A549 (cell line): ENCODE measurements at regions not wholly inside any gene's neighbourhood (a gene's known extent, or its start where the extent isn't known, plus 50 kb on each side); places are given as distances from the start of the nearest gene placed in this dataset.

ENCODE experiments used
- ATAC-seq, 2 experiments: fragments of 200-7000 bp in 1 of 2; fragments of >200 bp in 1 of 2; cut with Nextera tagmentation in 1 of 2; cut with Tn5 transposase in 1 of 2; 3 replicates each; pipeline versions ENCODE4 v1.8.0 to v1.9.1; 2018 to 2020; ENCODE audit warnings: mild to moderate bottlenecking in 1 of 2, moderate library complexity in 1 of 2
- CTCF ChIA-PET: fragments of 300-600 bp; sonication (Branson Sonifier 250); formaldehyde crosslinking; extraction: SDS; loops from one replicate; lab custom pipeline; 2021; ENCODE audit warnings: antibody characterized with exemption, inconsistent platforms; lab: Yijun Ruan, JAX
- POLR2A ChIA-PET: fragments of 350-600 bp; formaldehyde crosslinking; extraction: SDS; loops from one replicate; lab custom pipeline; 2021; ENCODE audit warnings: antibody characterized with exemption, inconsistent platforms; lab: Yijun Ruan, JAX
- DNase-seq, 2 experiments: peaks; one replicate each; pipeline versions ENCODE4 v3.0.0 to v3.0.0-alpha.2; 2011 to 2016; ENCODE audit warnings: low read depth in 1 of 2, low spot score in 1 of 2
- FAIRE-seq: peaks from 2 replicates; lab custom pipeline; 2011; peaks lifted over from hg19 to GRCh38; lab: Jason Lieb, UNC
- H3K27ac ChIP-seq, 2 experiments: fragments of >200 bp; sonication (Bioruptor Twin); formaldehyde crosslinking; 3 replicates each; pipeline ENCODE4 v1.5.1; 2016 to 2017
- H3K4me1 ChIP-seq: fragments of >200 bp; sonication (Bioruptor Twin); formaldehyde crosslinking; 3 replicates; pipeline ENCODE4 v1.6.1; 2016
- H3K4me2 ChIP-seq: fragments of >200 bp; sonication (Bioruptor Twin); formaldehyde crosslinking; 3 replicates; pipeline ENCODE4 v1.6.1; 2016
- H3K4me3 ChIP-seq: fragments of >200 bp; sonication (Bioruptor Twin); formaldehyde crosslinking; 3 replicates; pipeline ENCODE4 v1.5.1; 2016
- H3K9me3 ChIP-seq: fragments of >200 bp; sonication (Bioruptor Twin); formaldehyde crosslinking; 3 replicates; pipeline ENCODE4 v1.6.1; 2016
- BHLHE40 ChIP-seq: IDR thresholded peaks from 2 replicates; pipeline ENCODE4 v1.6.1; 2012; ENCODE audit warnings: low read depth, low read length, inconsistent platforms
- CBX8 ChIP-seq: fragments of 200-600 bp; sonication (generic); IDR thresholded peaks from 2 replicates; pipeline ENCODE4 v1.6.1; 2016
- CEBPB ChIP-seq, 2 experiments: fragments of >200 bp in 1 of 2; sonication (Bioruptor Twin) in 1 of 2; formaldehyde crosslinking in 1 of 2; IDR thresholded peaks; 2 replicates each; pipeline ENCODE4 v1.6.1; 2012 to 2016
- CHD4 ChIP-seq: fragments of 200-600 bp; sonication (generic); IDR thresholded peaks from 2 replicates; pipeline ENCODE4 v1.6.1; 2016; ENCODE audit warnings: antibody characterized with exemption, mild to moderate bottlenecking, borderline replicate concordance
- EHF ChIP-seq: fragments of 250-450 bp; sonication (Bioruptor Pico); IDR thresholded peaks from 2 replicates; pipeline ENCODE4 v1.5.0; 2020; ENCODE audit warnings: mild to moderate bottlenecking
- FOXS1 ChIP-seq: fragments of 250-450 bp; sonication (Bioruptor Pico); IDR thresholded peaks from 2 replicates; pipeline ENCODE4 v1.5.0; 2020; ENCODE audit warnings: mild to moderate bottlenecking, moderate library complexity
- GATA3 ChIP-seq: IDR thresholded peaks from 2 replicates; pipeline ENCODE4 v1.6.1; 2012; ENCODE audit warnings: borderline replicate concordance
- HDAC2 ChIP-seq: fragments of 200-600 bp; sonication (generic); IDR thresholded peaks from 2 replicates; pipeline ENCODE4 v1.6.1; 2016
- HEYL ChIP-seq: fragments of 250-450 bp; sonication (Bioruptor Pico); IDR thresholded peaks from 2 replicates; pipeline ENCODE4 v1.8.0; 2021; ENCODE audit warnings: mild to moderate bottlenecking, moderate library complexity
- HOXA7 ChIP-seq: fragments of 250-450 bp; sonication (Bioruptor Pico); IDR thresholded peaks from 2 replicates; pipeline ENCODE4 v1.5.0; 2020; ENCODE audit warnings: mild to moderate bottlenecking, moderate library complexity
- HOXB13 ChIP-seq: fragments of 250-450 bp; sonication (Bioruptor Pico); IDR thresholded peaks from 2 replicates; pipeline ENCODE4 v1.5.0; 2020; ENCODE audit warnings: low read depth, mild to moderate bottlenecking, moderate library complexity
- HOXB5 ChIP-seq: fragments of 250-450 bp; sonication (Bioruptor Pico); IDR thresholded peaks from 2 replicates; pipeline ENCODE4 v1.5.0; 2020; ENCODE audit warnings: mild to moderate bottlenecking, moderate library complexity
- KDM5A ChIP-seq: fragments of 200-600 bp; sonication (generic); IDR thresholded peaks from 2 replicates; pipeline ENCODE4 v1.6.1; 2016; ENCODE audit warnings: antibody characterized with exemption, mild to moderate bottlenecking
- MAFK ChIP-seq: fragments of 450-650 bp; IDR thresholded peaks from 2 replicates; pipeline ENCODE4 v1.6.1; 2014; ENCODE audit not compliant: partially characterized antibody
- NFE2L2 ChIP-seq: fragments of 150-350 bp; conservative IDR thresholded peaks from 2 replicates; pipeline ENCODE4 v1.6.1; 2014; ENCODE audit warnings: low read length
- NR3C1 ChIP-seq: fragments of >200 bp; sonication (Bioruptor Twin); formaldehyde crosslinking; IDR thresholded peaks from 3 replicates; pipeline ENCODE4 v1.6.1; 2017
- PHF8 ChIP-seq: fragments of 200-600 bp; sonication (generic); IDR thresholded peaks from 2 replicates; pipeline ENCODE4 v1.6.1; 2016; ENCODE audit warnings: low read depth, mild to moderate bottlenecking, antibody characterized with exemption, moderate library complexity, borderline replicate concordance
- POLR2A ChIP-seq: IDR thresholded peaks from 2 replicates; pipeline ENCODE4 v1.6.1; 2012; ENCODE audit warnings: mild to moderate bottlenecking, low read length
- RAD21 ChIP-seq, 2 experiments: fragments of >200 bp in 1 of 2; sonication (Bioruptor Twin) in 1 of 2; formaldehyde crosslinking in 1 of 2; IDR thresholded peaks in 1 of 2; conservative IDR thresholded peaks in 1 of 2; 2 replicates in 1 of 2; 3 replicates in 1 of 2; pipeline ENCODE4 v1.6.1; 2012 to 2018; ENCODE audit warnings: inconsistent platforms in 1 of 2
- RARB ChIP-seq: fragments of 250-450 bp; sonication (Bioruptor Pico); IDR thresholded peaks from 2 replicates; pipeline ENCODE4 v1.8.0; 2021; ENCODE audit warnings: mild to moderate bottlenecking, moderate library complexity
- RCOR1 ChIP-seq: fragments of 150-350 bp; IDR thresholded peaks from 2 replicates; pipeline ENCODE4 v1.6.1; 2014; ENCODE audit warnings: antibody characterized with exemption, low read length, low read depth
- RNF2 ChIP-seq: fragments of 200-600 bp; sonication (generic); IDR thresholded peaks from 2 replicates; pipeline ENCODE4 v1.6.1; 2016; ENCODE audit warnings: low read depth, mild to moderate bottlenecking, antibody characterized with exemption, moderate library complexity, borderline replicate concordance
- SMC3 ChIP-seq: fragments of >200 bp; sonication (Bioruptor Twin); formaldehyde crosslinking; IDR thresholded peaks from 3 replicates; pipeline ENCODE4 v1.6.1; 2018; ENCODE audit warnings: inconsistent platforms
- SREBF2 ChIP-seq: fragments of 450-650 bp; IDR thresholded peaks from 2 replicates; pipeline ENCODE4 v1.6.1; 2014; ENCODE audit warnings: mild to moderate bottlenecking, moderate library complexity
- ZC3H11A ChIP-seq: fragments of 450-650 bp; IDR thresholded peaks from 2 replicates; pipeline ENCODE4 v1.6.1; 2014; ENCODE audit warnings: antibody characterized with exemption, mild to moderate bottlenecking
- ZSCAN20 ChIP-seq: fragments of 250-450 bp; sonication (Bioruptor Pico); IDR thresholded peaks from 2 replicates; pipeline ENCODE4 v1.8.0; 2022; ENCODE audit warnings: mild to moderate bottlenecking, moderate library complexity
- WGBS: methylation state at CpG from one replicate; pipeline ENCODE4 v1.1.6; 2017; ENCODE audit errors: missing lambda C conversion rate; 5-methylcytosine and 5-hydroxymethylcytosine counted together
- TF ChIP-seq, protein P1 (sequence below): fragments of 200-600 bp; sonication (generic); IDR thresholded peaks from 2 replicates; pipeline ENCODE4 v1.6.1; 2016; ENCODE audit warnings: antibody characterized with exemption, mild to moderate bottlenecking, moderate library complexity
- TF ChIP-seq, protein P2 (sequence below): fragments of 250-450 bp; sonication (Bioruptor Pico); IDR thresholded peaks from 2 replicates; pipeline ENCODE4 v1.5.0; 2020; ENCODE audit warnings: low read depth, mild to moderate bottlenecking, moderate library complexity
- TF ChIP-seq, protein P3 (sequence below): IDR thresholded peaks from 2 replicates; pipeline ENCODE4 v1.6.1; 2012; ENCODE audit warnings: low read depth, borderline replicate concordance
- TF ChIP-seq, protein P4 (sequence below): IDR thresholded peaks from 2 replicates; pipeline ENCODE4 v1.6.1; 2012

DNA sequence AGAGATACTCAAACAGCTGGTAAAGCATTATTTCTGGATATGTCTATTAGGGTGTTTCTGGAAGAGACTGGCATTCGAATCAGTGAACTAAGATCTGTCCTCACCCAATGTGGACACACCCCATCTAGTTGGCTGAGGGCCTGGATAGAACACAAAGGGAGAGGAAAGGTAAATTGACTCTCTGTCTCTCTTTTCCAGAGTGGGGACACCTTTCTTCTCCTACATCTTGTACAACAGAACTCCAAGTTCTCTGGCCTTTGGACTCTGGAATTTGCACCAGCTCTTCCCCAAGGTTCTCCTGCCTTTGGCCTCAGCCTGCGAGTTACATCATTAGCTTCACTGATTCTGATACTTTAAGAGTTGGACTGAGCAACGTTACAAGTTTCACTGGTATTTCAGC is 1253.9 kb downstream of the SLC16A7 start:
- WGBS, result 7% methylated on average over 3 of the region's 3 CpGs
- ChIA-PET CTCF (no interaction called here), POLR2A (no interaction called here)
- no peak for FAIRE-seq
- Histone ChIP-seq H3K4me2 (no peak overlapping the region), H3K27ac (no peak overlapping the region), H3K4me3 (no peak overlapping the region), H3K9me3 (0 out of 3 replicates have a peak, but pooled peaks cover 2% of the 10 kb centered on the region), H3K4me1 (no peaks in the 10 kb centered on the region)
- TF ChIP-seq SREBF2 (no peak), ZSCAN20 (CRISPR knock-in tag) (no peak), CHD4 (no peak), HOXB5 (CRISPR knock-in tag) (no peak), GATA3 (no peak), KDM5A (no peak), RNF2 (no peak), PHF8 (no peak), HDAC2 (no peak), HOXB13 (CRISPR knock-in tag) (no peak), CEBPB (IDR thresholded peaks at IDR 0.05) (no peak), RAD21 (conservative IDR thresholded peaks at IDR 0.05 in 1 of 2, IDR thresholded peaks at IDR 0.05 in 1 of 2) (no peak), NR3C1 (no peak), ZC3H11A (no peak), BHLHE40 (no peak)
- TF ChIP-seq, protein P1, sequence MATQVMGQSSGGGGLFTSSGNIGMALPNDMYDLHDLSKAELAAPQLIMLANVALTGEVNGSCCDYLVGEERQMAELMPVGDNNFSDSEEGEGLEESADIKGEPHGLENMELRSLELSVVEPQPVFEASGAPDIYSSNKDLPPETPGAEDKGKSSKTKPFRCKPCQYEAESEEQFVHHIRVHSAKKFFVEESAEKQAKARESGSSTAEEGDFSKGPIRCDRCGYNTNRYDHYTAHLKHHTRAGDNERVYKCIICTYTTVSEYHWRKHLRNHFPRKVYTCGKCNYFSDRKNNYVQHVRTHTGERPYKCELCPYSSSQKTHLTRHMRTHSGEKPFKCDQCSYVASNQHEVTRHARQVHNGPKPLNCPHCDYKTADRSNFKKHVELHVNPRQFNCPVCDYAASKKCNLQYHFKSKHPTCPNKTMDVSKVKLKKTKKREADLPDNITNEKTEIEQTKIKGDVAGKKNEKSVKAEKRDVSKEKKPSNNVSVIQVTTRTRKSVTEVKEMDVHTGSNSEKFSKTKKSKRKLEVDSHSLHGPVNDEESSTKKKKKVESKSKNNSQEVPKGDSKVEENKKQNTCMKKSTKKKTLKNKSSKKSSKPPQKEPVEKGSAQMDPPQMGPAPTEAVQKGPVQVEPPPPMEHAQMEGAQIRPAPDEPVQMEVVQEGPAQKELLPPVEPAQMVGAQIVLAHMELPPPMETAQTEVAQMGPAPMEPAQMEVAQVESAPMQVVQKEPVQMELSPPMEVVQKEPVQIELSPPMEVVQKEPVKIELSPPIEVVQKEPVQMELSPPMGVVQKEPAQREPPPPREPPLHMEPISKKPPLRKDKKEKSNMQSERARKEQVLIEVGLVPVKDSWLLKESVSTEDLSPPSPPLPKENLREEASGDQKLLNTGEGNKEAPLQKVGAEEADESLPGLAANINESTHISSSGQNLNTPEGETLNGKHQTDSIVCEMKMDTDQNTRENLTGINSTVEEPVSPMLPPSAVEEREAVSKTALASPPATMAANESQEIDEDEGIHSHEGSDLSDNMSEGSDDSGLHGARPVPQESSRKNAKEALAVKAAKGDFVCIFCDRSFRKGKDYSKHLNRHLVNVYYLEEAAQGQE, result no peak
- DNase-seq, result no peak
- ATAC-seq, result no peak

DNA sequence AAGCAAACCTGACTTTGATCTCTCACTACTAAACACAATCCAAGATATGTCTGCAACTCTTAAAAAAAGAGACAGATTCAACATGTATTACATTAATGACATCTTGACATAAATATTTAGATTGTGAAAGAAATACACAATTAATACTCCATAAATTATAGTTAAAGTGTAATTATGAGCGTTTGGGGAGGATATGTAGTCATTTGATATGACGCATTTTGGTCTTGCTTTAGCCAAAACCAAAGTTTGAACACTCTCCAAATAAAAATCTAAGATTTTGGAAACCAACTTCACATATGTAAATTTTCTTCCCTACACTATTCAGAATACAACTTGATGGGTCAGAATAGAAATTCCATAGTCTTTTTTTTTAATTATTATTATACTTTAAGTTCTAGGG is 1257.6 kb downstream of the SLC16A7 start:
- ChIA-PET POLR2A (no interaction called here), CTCF (no interaction called here)
- FAIRE-seq (no peak), ATAC-seq (no peak), DNase-seq (no peak)
- no peak overlapping the region for H3K4me3 ChIP-seq
- no peak for TF ChIP-seq PHF8
- TF ChIP-seq GATA3, result no peak
- no peak for TF ChIP-seq EHF (CRISPR knock-in tag)
- TF ChIP-seq, protein P2, sequence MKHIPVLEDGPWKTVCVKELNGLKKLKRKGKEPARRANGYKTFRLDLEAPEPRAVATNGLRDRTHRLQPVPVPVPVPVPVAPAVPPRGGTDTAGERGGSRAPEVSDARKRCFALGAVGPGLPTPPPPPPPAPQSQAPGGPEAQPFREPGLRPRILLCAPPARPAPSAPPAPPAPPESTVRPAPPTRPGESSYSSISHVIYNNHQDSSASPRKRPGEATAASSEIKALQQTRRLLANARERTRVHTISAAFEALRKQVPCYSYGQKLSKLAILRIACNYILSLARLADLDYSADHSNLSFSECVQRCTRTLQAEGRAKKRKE (CRISPR knock-in tag), result no peak
- H3K9me3 ChIP-seq, result 0 out of 3 replicates have a peak, but pooled peaks cover 2% of the 10 kb centered on the region
- no peak overlapping the region for H3K27ac ChIP-seq
- no peak overlapping the region for H3K4me2 ChIP-seq
- WGBS, result 22% methylated on average over 2 of the region's 2 CpGs
- H3K4me1 ChIP-seq, result no peaks in the 10 kb centered on the region

DNA sequence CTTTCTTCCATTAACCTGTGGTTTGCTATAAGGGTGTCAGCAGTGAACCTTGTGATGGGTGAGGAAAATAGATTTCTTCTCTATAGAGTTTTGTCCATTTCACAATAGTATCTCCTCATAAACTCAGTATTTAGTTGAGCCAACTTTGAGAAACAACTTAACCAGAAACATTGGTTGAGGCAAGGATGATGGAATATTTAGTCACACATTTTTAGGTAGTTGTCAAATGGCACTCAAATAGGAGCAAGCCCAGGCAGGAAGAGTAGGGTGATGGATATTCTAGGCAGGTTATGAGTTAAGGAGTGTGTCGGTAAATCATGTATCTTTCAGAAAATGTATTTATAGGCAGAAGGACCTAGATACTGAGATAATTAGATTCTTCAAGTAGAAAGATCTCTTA is 1267.6 kb downstream of the SLC16A7 start:
- H3K4me1 ChIP-seq, result no peaks in the 10 kb centered on the region
- 86% methylated on average over 1 of the region's 1 CpG for WGBS
- TF ChIP-seq, protein P3, sequence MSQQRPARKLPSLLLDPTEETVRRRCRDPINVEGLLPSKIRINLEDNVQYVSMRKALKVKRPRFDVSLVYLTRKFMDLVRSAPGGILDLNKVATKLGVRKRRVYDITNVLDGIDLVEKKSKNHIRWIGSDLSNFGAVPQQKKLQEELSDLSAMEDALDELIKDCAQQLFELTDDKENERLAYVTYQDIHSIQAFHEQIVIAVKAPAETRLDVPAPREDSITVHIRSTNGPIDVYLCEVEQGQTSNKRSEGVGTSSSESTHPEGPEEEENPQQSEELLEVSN, result no peak
- TF ChIP-seq MAFK (no peak), HOXB5 (CRISPR knock-in tag) (no peak), CBX8 (no peak), HOXA7 (no peak), RARB (CRISPR knock-in tag) (no peak), KDM5A (no peak), EHF (CRISPR knock-in tag) (no peak), CEBPB (IDR thresholded peaks at IDR 0.05) (no peak), FOXS1 (CRISPR knock-in tag) (no peak), POLR2A (no peak), RCOR1 (no peak), SMC3 (no peak), HEYL (CRISPR knock-in tag) (no peak), CHD4 (no peak), BHLHE40 (no peak), NFE2L2 (no peak)
- TF ChIP-seq, protein P4, sequence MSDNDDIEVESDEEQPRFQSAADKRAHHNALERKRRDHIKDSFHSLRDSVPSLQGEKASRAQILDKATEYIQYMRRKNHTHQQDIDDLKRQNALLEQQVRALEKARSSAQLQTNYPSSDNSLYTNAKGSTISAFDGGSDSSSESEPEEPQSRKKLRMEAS, result no peak
- TF ChIP-seq, all 56 proteins: peak for 0
- ATAC-seq (no peak), DNase-seq (no peak), FAIRE-seq (no peak)
- Histone ChIP-seq H3K4me2 (no peak overlapping the region), H3K9me3 (no peaks in the 10 kb centered on the region), H3K27ac (no peak overlapping the region), H3K4me3 (no peak overlapping the region)
- CTCF ChIA-PET, result no interaction called here
- POLR2A ChIA-PET, result no interaction called here
